Kidney (tissue), 13 donors: ENCODE measurements at regions not wholly inside any gene's neighbourhood (a gene's known extent, or its start where the extent isn't known, plus 50 kb on each side); places are given as distances from the start of the nearest gene placed in this dataset.
"Not testable (repeated sequence)": the region's sequence is repeated elsewhere in the genome, so short reads cannot be mapped to it uniquely, and the experiment has no call there.

ENCODE experiments used
- DNase-seq, 5 donors: peaks; one replicate each; pipeline ENCODE4 v3.0.0-alpha.2; 2013 to 2020
- FAIRE-seq: peaks from 2 replicates; lab custom pipeline; 2012; peaks lifted over from hg19 to GRCh38; lab: Jason Lieb, UNC
- H3K27ac ChIP-seq, 2 donors: one replicate each; pipeline ENCODE4 v1.7.0; 2013; ENCODE audit warnings: low read depth in 2 of 2, low read length in 2 of 2, inconsistent platforms in 1 of 2
- H3K27me3 ChIP-seq: one replicate; pipeline ENCODE4 v1.7.1; 2013; ENCODE audit warnings: low read length, inconsistent platforms; ENCODE audit not compliant: control insufficient read depth, insufficient read depth
- H3K36me3 ChIP-seq, 3 donors: one replicate each; pipeline versions ENCODE4 v1.7.0 to v1.7.1; 2013; ENCODE audit warnings: low read length in 3 of 3, control low read depth in 1 of 3, inconsistent platforms in 1 of 3; ENCODE audit not compliant: insufficient read depth in 3 of 3, control insufficient read depth in 2 of 3
- H3K4me1 ChIP-seq, 3 donors: one replicate each; pipeline versions ENCODE4 v1.7.0 to v1.7.1; 2013; ENCODE audit warnings: low read length in 3 of 3, inconsistent platforms in 1 of 3, low read depth in 1 of 3; ENCODE audit not compliant: control insufficient read depth in 2 of 3, insufficient read depth in 2 of 3
- H3K4me3 ChIP-seq, 3 donors: one replicate each; pipeline versions ENCODE4 v1.7.0 to v1.8.1; 2013; ENCODE audit warnings: low read length in 3 of 3, control low read depth in 1 of 3, inconsistent platforms in 1 of 3
- H3K9ac ChIP-seq, 3 donors: one replicate each; pipeline versions ENCODE4 v1.7.0 to v1.7.1; 2013; ENCODE audit warnings: low read length in 3 of 3, control low read depth in 1 of 3, inconsistent platforms in 1 of 3
- H3K9me3 ChIP-seq, 3 donors: one replicate each; pipeline versions ENCODE4 v1.7.0 to v1.7.1; 2013; ENCODE audit warnings: low read length in 3 of 3, control low read depth in 1 of 3, inconsistent platforms in 1 of 3; ENCODE audit not compliant: control insufficient read depth in 2 of 3, insufficient read depth in 1 of 3
- intact Hi-C: fragments of 100-400 bp; cut with DNase I; formaldehyde crosslinking; loops from one replicate; pipeline ENCODE4 v1.11.1; 2022
- TF ChIP-seq, protein P1 (sequence below): IDR thresholded peaks from 3 replicates; pipeline ENCODE4 v1.5.1; 2012; ENCODE audit warnings: mild to moderate bottlenecking, moderate library complexity, borderline replicate concordance; ENCODE audit not compliant: insufficient read depth; ENCODE audit errors: extremely low read depth
- donor health status: control.
- donor health status: control.
- donor health status: control.
- donor health status: control.
- donor health status: control.
- donor health status: DM: yes; HTN: yes; CAD: no.
- donor health status: Normal renal cell carcinoma (clear cell type).

DNA sequence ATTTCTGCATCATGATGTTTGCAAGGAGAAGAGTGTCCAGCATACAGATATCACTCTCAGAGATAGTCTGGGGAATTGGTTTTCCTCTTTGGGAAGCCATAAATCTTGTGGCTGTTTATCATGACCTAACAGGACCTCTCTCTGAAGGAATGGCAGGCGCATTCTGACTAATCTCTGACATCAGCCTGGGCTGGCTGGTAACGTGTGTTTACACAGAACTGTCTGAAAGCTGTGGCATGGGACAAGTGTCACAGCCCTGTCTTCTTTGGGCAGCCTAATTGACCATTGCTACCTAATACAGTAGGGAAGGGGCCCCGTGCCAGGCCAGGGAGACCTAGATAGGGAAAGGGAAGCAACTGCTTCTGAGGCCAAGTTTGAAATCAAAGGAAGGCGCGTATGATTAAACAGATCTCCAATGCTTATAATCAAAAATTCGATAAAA, 73.9 kb upstream of the CABCOCO1 start:
- H3K27ac ChIP-seq, result no peak overlapping the region
- TF ChIP-seq, protein P1, sequence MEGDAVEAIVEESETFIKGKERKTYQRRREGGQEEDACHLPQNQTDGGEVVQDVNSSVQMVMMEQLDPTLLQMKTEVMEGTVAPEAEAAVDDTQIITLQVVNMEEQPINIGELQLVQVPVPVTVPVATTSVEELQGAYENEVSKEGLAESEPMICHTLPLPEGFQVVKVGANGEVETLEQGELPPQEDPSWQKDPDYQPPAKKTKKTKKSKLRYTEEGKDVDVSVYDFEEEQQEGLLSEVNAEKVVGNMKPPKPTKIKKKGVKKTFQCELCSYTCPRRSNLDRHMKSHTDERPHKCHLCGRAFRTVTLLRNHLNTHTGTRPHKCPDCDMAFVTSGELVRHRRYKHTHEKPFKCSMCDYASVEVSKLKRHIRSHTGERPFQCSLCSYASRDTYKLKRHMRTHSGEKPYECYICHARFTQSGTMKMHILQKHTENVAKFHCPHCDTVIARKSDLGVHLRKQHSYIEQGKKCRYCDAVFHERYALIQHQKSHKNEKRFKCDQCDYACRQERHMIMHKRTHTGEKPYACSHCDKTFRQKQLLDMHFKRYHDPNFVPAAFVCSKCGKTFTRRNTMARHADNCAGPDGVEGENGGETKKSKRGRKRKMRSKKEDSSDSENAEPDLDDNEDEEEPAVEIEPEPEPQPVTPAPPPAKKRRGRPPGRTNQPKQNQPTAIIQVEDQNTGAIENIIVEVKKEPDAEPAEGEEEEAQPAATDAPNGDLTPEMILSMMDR, result no peak
- H3K36me3 ChIP-seq, result no peaks in the 10 kb centered on the region
- no peak for FAIRE-seq
- no peak overlapping the region for H3K4me3 ChIP-seq
- no peaks in the 10 kb centered on the region for H3K9me3 ChIP-seq
- no peak overlapping the region for H3K9ac ChIP-seq
- intact Hi-C loops, result no loop called here
- H3K4me1 ChIP-seq, result no peaks in the 10 kb centered on the region
- no peaks in the 10 kb centered on the region for H3K27me3 ChIP-seq
- no peak for DNase-seq

DNA sequence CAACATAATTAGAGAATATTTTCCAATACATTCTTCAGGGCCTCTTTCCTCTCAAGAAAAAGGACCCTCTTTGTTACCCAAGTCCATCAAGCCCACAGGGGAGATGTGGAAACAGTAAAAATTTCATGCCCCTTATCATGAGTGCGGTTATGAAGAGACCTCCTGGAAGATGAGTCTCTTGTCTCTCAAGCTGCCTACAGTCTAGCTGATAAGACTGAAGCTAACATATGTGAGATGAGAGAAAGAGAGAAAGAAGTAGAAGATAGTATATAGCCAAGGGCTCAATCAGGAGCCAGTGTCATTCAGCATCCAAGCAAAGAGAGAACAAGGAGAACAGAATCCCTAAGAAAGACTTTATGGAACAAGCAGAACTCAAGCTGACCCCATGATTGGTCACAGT, 75.9 kb upstream of the CABCOCO1 start:
- no peak overlapping the region for H3K27ac ChIP-seq
- TF ChIP-seq, protein P1, result no peak
- H3K9me3 ChIP-seq, result no peaks in the 10 kb centered on the region
- FAIRE-seq (no peak), DNase-seq (no peak)
- H3K4me3 ChIP-seq, result no peak overlapping the region
- H3K36me3 ChIP-seq, result no peaks in the 10 kb centered on the region
- intact Hi-C loops, result no loop called here
- no peaks in the 10 kb centered on the region for H3K27me3 ChIP-seq
- no peaks in the 10 kb centered on the region for H3K4me1 ChIP-seq
- H3K9ac ChIP-seq, result no peak overlapping the region

DNA sequence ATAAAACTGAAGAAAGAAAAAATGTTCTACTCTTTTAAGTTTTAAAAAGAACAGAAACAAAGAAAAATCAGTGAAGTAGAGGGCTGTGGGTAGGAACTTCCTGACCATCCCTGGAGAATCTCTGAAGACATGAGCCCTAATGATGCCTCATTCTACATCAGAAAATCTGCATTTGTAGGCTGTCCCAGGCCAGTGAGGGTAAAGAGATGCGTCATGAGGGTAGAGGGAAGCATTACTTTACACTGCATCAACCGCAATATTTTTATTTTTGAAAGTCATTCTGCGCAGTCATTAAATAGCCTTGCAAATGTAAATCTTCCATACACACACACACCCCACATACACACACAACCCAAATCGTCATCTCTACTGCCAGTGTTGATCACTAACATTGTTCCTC, 82.1 kb upstream of the CABCOCO1 start:
- no peaks in the 10 kb centered on the region for H3K4me1 ChIP-seq
- intact Hi-C loops, result no loop called here
- H3K9me3 ChIP-seq, result no peaks in the 10 kb centered on the region
- no peak overlapping the region for H3K4me3 ChIP-seq
- no peak for DNase-seq
- FAIRE-seq, result no peak
- no peak overlapping the region for H3K27ac ChIP-seq
- H3K36me3 ChIP-seq, result no peaks in the 10 kb centered on the region
- TF ChIP-seq, protein P1, result no peak
- no peaks in the 10 kb centered on the region for H3K27me3 ChIP-seq
- no peak overlapping the region for H3K9ac ChIP-seq

DNA sequence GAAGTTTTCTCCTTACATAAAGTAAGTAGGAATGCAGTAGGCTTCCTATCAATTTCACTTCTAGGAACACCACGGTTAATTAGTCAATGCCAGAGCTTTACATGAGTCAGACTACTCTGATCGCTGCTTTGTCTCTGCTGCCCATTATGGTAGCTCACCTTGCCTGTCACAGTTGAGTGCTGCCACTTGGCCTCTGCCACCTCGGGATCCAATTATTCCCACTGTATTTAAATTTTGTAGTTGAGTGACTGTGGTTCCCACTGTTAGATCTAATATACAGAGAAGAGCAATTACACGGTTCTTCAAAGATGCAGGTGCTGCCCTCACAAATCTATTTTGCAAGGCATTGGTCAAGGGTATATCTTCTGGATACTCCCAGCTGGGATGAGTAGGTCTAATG, 92.5 kb upstream of the CABCOCO1 start:
- DNase-seq, result not testable (repeated sequence)

More for the DNA sequence above, 92.5 kb upstream of the CABCOCO1 start:
- H3K4me3 ChIP-seq, FAIRE-seq, H3K4me1 ChIP-seq, H3K9ac ChIP-seq, H3K27me3 ChIP-seq, intact Hi-C loops, H3K27ac ChIP-seq, H3K9me3 ChIP-seq, H3K36me3 ChIP-seq: not testable (repeated sequence)
